Peyer's patch (tissue), 4 donors: ENCODE measurements at regions not wholly inside any gene's neighbourhood (a gene's known extent, or its start where the extent isn't known, plus 50 kb on each side); places are given as distances from the start of the nearest gene placed in this dataset.

Experiments used
- CTCF ChIP-seq, 6 experiments: fragments of 450-650 bp in 4 of 6; fragments of 200-600 bp in 2 of 6; sonication (generic) in 1 of 6; IDR thresholded peaks; one replicate each; pipeline ENCODE4 v1.5.1; 2017 to 2019; ENCODE audit warnings: antibody characterized with exemption in 6 of 6, mild to moderate bottlenecking in 3 of 6, moderate library complexity in 1 of 6
- POLR2A ChIP-seq, 2 donors: fragments of 450-650 bp; IDR thresholded peaks; one replicate each; pipeline ENCODE4 v1.5.1; 2017; ENCODE audit warnings: antibody characterized with exemption in 2 of 2, mild to moderate bottlenecking in 2 of 2, moderate library complexity in 2 of 2

GRCh38 chr15:54836052-54836795, 360.5 kb downstream of the RSL24D1 start:
- no peak for TF ChIP-seq POLR2A (IDR thresholded peaks at IDR 0.05)
- no peak for TF ChIP-seq CTCF (IDR thresholded peaks at IDR 0.05)
